Nephron progenitor cell (in vitro differentiated cells): ENCODE measurements at regions not wholly inside any gene's neighbourhood (a gene's known extent, or its start where the extent isn't known, plus 50 kb on each side); places are given as distances from the start of the nearest gene placed in this dataset.

Experiments used
- DNase-seq: peaks from one replicate; pipeline ENCODE4 v3.0.0; 2021
- H3K27ac Mint-ChIP-seq: 2 replicates; pipeline ENCODE4 v1.8.0; 2021; ENCODE audit warnings: mild to moderate bottlenecking, moderate library complexity, mixed read lengths
- H3K27me3 Mint-ChIP-seq: 2 replicates; pipeline ENCODE4 v1.8.0; 2021; ENCODE audit warnings: mild to moderate bottlenecking, low read depth, mixed read lengths; ENCODE audit not compliant: poor library complexity
- H3K36me3 Mint-ChIP-seq: 2 replicates; pipeline ENCODE4 v1.8.0; 2021; ENCODE audit warnings: low read depth, mixed read lengths
- H3K4me1 Mint-ChIP-seq: 2 replicates; pipeline ENCODE4 v1.8.0; 2021; ENCODE audit warnings: mixed read lengths
- H3K4me3 Mint-ChIP-seq: 2 replicates; pipeline ENCODE4 v1.8.0; 2021; ENCODE audit warnings: mild to moderate bottlenecking, moderate library complexity, mixed read lengths
- H3K9me3 Mint-ChIP-seq: 2 replicates; pipeline ENCODE4 v1.8.0; 2021; ENCODE audit warnings: mild to moderate bottlenecking, moderate library complexity, mixed read lengths
- TF ChIP-seq, protein P1 (sequence below): fragments of 200-600 bp; sonication (generic); IDR thresholded peaks from 2 replicates; pipeline ENCODE4 v1.5.0; 2021; ENCODE audit warnings: antibody characterized with exemption

DNA sequence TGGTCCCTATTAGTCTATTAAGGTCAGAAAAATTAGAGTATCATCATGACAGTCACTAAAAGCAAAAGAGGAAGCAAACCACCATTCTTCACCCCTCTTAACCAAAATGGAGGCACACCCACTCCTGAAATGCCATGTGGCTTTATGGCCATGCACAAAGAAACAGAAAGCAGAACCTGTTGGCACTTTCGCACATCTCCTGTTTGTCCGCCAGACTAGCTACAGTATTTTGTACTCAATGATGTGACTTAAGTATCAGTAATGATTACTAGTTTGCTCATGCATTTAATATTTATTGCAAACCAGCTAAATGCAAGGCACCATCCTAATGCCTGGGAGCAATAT lies 70.2 kb upstream of the GNAO1 start:
- DNase-seq = no peak
- Mint-ChIP-seq H3K36me3 (no peaks in the 10 kb centered on the region), H3K4me1 (no peaks in the 10 kb centered on the region), H3K4me3 (no peak overlapping the region), H3K27me3 (peaks cover 5% of the 10 kb centered on the region), H3K9me3 (no peaks in the 10 kb centered on the region), H3K27ac (no peak overlapping the region)
- TF ChIP-seq, protein P1, sequence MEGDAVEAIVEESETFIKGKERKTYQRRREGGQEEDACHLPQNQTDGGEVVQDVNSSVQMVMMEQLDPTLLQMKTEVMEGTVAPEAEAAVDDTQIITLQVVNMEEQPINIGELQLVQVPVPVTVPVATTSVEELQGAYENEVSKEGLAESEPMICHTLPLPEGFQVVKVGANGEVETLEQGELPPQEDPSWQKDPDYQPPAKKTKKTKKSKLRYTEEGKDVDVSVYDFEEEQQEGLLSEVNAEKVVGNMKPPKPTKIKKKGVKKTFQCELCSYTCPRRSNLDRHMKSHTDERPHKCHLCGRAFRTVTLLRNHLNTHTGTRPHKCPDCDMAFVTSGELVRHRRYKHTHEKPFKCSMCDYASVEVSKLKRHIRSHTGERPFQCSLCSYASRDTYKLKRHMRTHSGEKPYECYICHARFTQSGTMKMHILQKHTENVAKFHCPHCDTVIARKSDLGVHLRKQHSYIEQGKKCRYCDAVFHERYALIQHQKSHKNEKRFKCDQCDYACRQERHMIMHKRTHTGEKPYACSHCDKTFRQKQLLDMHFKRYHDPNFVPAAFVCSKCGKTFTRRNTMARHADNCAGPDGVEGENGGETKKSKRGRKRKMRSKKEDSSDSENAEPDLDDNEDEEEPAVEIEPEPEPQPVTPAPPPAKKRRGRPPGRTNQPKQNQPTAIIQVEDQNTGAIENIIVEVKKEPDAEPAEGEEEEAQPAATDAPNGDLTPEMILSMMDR = no peak

- Mint-ChIP-seq H3K4me3 (no peak overlapping the region), H3K9me3 (no peaks in the 10 kb centered on the region), H3K36me3 (no peaks in the 10 kb centered on the region), H3K27ac (no peak overlapping the region), H3K27me3 (peaks cover 7% of the 10 kb centered on the region), H3K4me1 (no peaks in the 10 kb centered on the region)
- TF ChIP-seq, protein P1 = no peak
- no peak for DNase-seq
Measured at GRCh38 chr16:56120447-56121155, 70.7 kb upstream of the GNAO1 start.

GRCh38 chr16:56119133-56119532 lies 72.2 kb upstream of the GNAO1 start:
- H3K4me3 Mint-ChIP-seq = no peak overlapping the region
- no peaks in the 10 kb centered on the region for H3K4me1 Mint-ChIP-seq
- TF ChIP-seq, protein P1 = no peak
- no peaks in the 10 kb centered on the region for H3K9me3 Mint-ChIP-seq
- peaks cover 4% of the 10 kb centered on the region for H3K27me3 Mint-ChIP-seq
- H3K36me3 Mint-ChIP-seq = no peaks in the 10 kb centered on the region
- no peak for DNase-seq
- no peak overlapping the region for H3K27ac Mint-ChIP-seq

GRCh38 chr16:56116577-56116964 lies 74.7 kb upstream of the GNAO1 start:
- Mint-ChIP-seq H3K27me3 (peaks cover 4% of the 10 kb centered on the region), H3K36me3 (no peaks in the 10 kb centered on the region), H3K27ac (no peak overlapping the region), H3K4me3 (no peak overlapping the region), H3K9me3 (no peaks in the 10 kb centered on the region), H3K4me1 (no peaks in the 10 kb centered on the region)
- TF ChIP-seq, protein P1 = no peak
- DNase-seq = no peak

DNA sequence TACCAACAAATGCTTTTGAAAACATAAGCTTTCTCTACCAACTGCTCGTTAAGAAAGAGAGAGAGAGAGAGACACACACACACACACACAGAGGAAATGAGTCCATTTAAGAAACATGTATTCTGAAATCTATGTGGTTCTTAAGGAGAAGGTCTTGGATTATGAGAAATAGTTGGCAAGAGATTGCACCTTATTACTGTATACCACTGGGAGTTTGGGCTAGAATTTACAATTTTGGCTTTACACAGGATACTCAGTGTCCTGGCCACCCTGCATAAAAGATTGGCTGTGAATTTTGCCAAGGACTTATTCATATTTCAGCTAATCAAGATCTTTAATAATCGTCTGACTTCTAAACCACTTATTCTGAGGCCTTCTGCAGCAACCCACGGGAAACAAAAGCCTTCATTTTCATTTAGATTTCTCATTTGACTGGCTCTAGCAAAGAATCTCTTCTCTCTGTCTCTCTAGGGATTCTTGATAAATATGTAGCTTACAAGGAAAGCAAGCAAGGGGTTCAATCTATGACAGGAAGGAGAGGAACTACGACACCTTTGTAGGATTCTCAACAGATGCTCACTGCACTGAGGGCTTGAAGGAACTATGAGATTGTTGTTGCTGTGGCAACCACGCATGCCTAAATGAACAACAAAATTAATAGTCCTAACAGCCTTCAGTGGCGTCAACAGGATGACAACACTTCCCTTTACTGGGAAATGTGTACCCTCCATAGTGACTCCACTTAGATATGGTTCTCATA lies 75.3 kb upstream of the GNAO1 start:
- no peaks in the 10 kb centered on the region for H3K36me3 Mint-ChIP-seq
- H3K27ac Mint-ChIP-seq = no peak overlapping the region
- no peaks in the 10 kb centered on the region for H3K9me3 Mint-ChIP-seq
- H3K4me1 Mint-ChIP-seq = no peaks in the 10 kb centered on the region
- TF ChIP-seq, protein P1 = no peak
- no peak overlapping the region for H3K4me3 Mint-ChIP-seq
- H3K27me3 Mint-ChIP-seq = peaks cover 7% of the 10 kb centered on the region
- DNase-seq = no peak

DNA sequence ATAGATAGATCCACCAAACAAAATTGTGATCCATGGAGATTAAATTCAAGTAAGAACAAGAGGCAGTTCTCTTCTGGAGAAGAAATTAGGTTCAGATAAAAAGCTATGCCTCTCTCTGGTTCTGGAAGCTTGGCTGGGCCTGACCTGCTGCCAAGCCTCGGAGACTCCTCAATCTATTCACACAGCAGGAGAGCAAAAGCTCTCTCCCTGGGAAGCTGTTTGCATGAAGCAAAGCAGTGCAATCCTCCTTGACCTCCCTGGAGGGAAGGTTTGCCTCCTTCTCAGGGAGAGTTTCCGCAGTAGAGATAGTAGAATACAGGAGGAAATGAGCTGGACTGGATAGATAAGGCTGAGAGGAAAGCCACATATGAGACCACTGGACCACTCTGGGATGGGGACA lies 78.1 kb upstream of the GNAO1 start:
- Mint-ChIP-seq H3K27me3 (peaks cover 12% of the 10 kb centered on the region), H3K4me3 (no peak overlapping the region), H3K4me1 (peaks cover 5% of the 10 kb centered on the region), H3K9me3 (no peaks in the 10 kb centered on the region), H3K27ac (no peak overlapping the region), H3K36me3 (no peaks in the 10 kb centered on the region)
- DNase-seq = no peak
- TF ChIP-seq, protein P1 = no peak
